ENCODE measurements at regions not wholly inside any gene's neighbourhood (a gene's known extent, or its start where the extent isn't known, plus 50 kb on each side); places are given as distances from the start of the nearest gene placed in this dataset.
A peak's percentile ranks its signal among the peaks of the same experiment; 100 is the strongest.

GRCh38 chr7:53326634-53327033 lies 291.2 kb downstream of the POM121L12 start:
- TF ChIP-seq CTCF (IDR thresholded peaks at IDR 0.05; ENCODE audit: unreplicated experiment), result no peak
- intact Hi-C loops (cut with micrococcal nuclease), result no loop called here
- no peaks in the 10 kb centered on the region for H3K36me3 Mint-ChIP-seq (ENCODE audit: insufficient read depth, unreplicated experiment)
- BruUV-seq (replicated peaks), result no TSS peak
- peaks cover 8% of the 10 kb centered on the region for H3K27me3 Mint-ChIP-seq (ENCODE audit: insufficient read depth, unreplicated experiment)
- ChIA-PET CTCF (no interaction called here), POLR2A (interaction anchor here (0.6 kb wide), 1 partner anchor 1625 kb away, joined by 4 read pairs; no protein-coding TSS in a partner anchor)
- no peaks in the 10 kb centered on the region for H3K9me3 Mint-ChIP-seq (ENCODE audit: unreplicated experiment)
- no peak for DNase-seq (ENCODE audit: unreplicated experiment)
- no peak overlapping the region for H3K4me3 Mint-ChIP-seq (ENCODE audit: unreplicated experiment)
- no peak overlapping the region for H3K27ac Mint-ChIP-seq (ENCODE audit: low read depth, unreplicated experiment)
- no peaks in the 10 kb centered on the region for H3K4me1 Mint-ChIP-seq (ENCODE audit: insufficient read depth, unreplicated experiment)

DNA sequence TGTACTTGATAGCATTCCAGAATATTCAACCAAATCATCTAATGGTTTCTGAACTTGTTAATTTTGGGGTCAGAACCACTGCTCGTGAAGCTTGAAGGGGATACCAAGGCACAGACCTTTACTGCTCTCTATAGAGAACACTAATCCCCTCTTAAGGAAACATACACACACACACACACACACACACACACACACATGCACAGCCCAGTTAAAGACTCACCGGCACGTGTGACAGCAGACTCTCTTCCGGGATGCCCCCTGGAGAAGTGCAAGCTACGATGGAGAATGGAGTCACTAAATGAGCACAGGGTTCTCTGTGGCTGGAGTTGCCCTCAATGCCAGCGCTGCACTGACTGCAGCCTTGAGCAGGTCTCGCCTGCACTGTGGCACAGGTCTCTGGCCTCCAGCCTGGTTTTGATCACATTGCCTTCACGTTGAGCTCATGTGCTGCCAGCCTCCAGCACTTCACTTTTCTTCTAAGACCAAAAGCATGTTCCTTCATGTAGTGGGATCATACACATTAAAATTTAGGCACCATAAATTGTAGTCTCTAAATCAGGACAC lies 300.8 kb downstream of the POM121L12 start:
- CTCF ChIA-PET, result no interaction called here
- POLR2A ChIA-PET, result no interaction called here
- Mint-ChIP-seq H3K27ac (ENCODE audit: low read depth, unreplicated experiment) (no peak overlapping the region), H3K4me1 (ENCODE audit: insufficient read depth, unreplicated experiment) (no peaks in the 10 kb centered on the region), H3K9me3 (ENCODE audit: unreplicated experiment) (no peaks in the 10 kb centered on the region), H3K36me3 (ENCODE audit: insufficient read depth, unreplicated experiment) (no peaks in the 10 kb centered on the region), H3K4me3 (ENCODE audit: unreplicated experiment) (no peak overlapping the region), H3K27me3 (ENCODE audit: insufficient read depth, unreplicated experiment) (no peaks in the 10 kb centered on the region)
- intact Hi-C loops (cut with micrococcal nuclease), result no loop called here
- no TSS peak for BruUV-seq (replicated peaks)
- TF ChIP-seq CTCF (IDR thresholded peaks at IDR 0.05; ENCODE audit: unreplicated experiment), result no peak
- no peak for DNase-seq (ENCODE audit: unreplicated experiment)

DNA sequence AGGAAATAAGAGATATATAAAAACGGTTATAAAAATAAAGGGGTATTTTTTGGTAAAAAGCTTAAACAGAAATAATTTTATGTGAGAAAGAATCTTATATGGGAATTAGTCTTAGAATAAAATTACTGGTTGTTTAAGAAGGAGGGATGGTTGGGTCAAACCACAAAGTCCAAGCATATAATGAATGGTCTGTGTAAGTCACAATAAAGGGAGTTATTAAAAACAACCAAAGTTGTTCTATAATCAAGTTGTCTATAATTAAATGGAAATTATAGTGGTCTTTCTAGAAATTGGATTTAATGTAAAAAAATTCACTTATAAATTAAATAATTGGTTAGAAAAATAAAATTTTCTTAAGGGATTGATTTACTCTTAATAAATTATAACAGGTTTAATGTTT lies 304.8 kb downstream of the POM121L12 start:
- ChIA-PET POLR2A (no interaction called here), CTCF (no interaction called here)
- intact Hi-C loops (cut with micrococcal nuclease), result no loop called here
- Mint-ChIP-seq H3K9me3 (ENCODE audit: unreplicated experiment) (no peaks in the 10 kb centered on the region), H3K4me1 (ENCODE audit: insufficient read depth, unreplicated experiment) (no peaks in the 10 kb centered on the region), H3K36me3 (ENCODE audit: insufficient read depth, unreplicated experiment) (no peaks in the 10 kb centered on the region), H3K27ac (ENCODE audit: low read depth, unreplicated experiment) (no peak overlapping the region), H3K4me3 (ENCODE audit: unreplicated experiment) (no peak overlapping the region), H3K27me3 (ENCODE audit: insufficient read depth, unreplicated experiment) (no peaks in the 10 kb centered on the region)
- DNase-seq (ENCODE audit: unreplicated experiment), result no peak
- BruUV-seq (replicated peaks), result no TSS peak
- TF ChIP-seq CTCF (IDR thresholded peaks at IDR 0.05; ENCODE audit: unreplicated experiment), result no peak

- intact Hi-C loops (cut with micrococcal nuclease), result loop anchor here (2.0 to 5.0 kb wide), 2 partner anchors 1315 to 1327 kb away; no protein-coding TSS in a partner anchor
- CTCF ChIA-PET, result interaction anchor here (0.8 to 1.5 kb wide), 4 partner anchors 18 to 1327 kb away, joined by 3 to 7 read pairs (median 4); no protein-coding TSS in a partner anchor
- Mint-ChIP-seq H3K9me3 (ENCODE audit: unreplicated experiment) (no peaks in the 10 kb centered on the region), H3K36me3 (ENCODE audit: insufficient read depth, unreplicated experiment) (no peaks in the 10 kb centered on the region), H3K4me1 (ENCODE audit: insufficient read depth, unreplicated experiment) (no peaks in the 10 kb centered on the region), H3K4me3 (ENCODE audit: unreplicated experiment) (no peak overlapping the region), H3K27ac (ENCODE audit: low read depth, unreplicated experiment) (no peak overlapping the region), H3K27me3 (ENCODE audit: insufficient read depth, unreplicated experiment) (peaks cover 48% of the 10 kb centered on the region)
- POLR2A ChIA-PET, result no interaction called here
- peak; percentile 60 for TF ChIP-seq CTCF (IDR thresholded peaks at IDR 0.05; ENCODE audit: unreplicated experiment)
- DNase-seq (ENCODE audit: unreplicated experiment), result peak; percentile 46
- no TSS peak for BruUV-seq (replicated peaks)
Measured at GRCh38 chr7:53350241-53350640, 314.8 kb downstream of the POM121L12 start.

Data from MCF 10A (cell line).